H1 (cell line): ENCODE measurements at regions not wholly inside any gene's neighbourhood (a gene's known extent, or its start where the extent isn't known, plus 50 kb on each side); places are given as distances from the start of the nearest gene placed in this dataset.

ENCODE experiments used
- CTCF ChIA-PET: fragments of 300-600 bp; sonication (Branson Sonifier 250); formaldehyde crosslinking; loops from one replicate; lab custom pipeline; 2021; ENCODE audit not compliant: partially characterized antibody; lab: Charles Lee
- POLR2A ChIA-PET: fragments of 300-600 bp; sonication (Branson Sonifier 250); formaldehyde crosslinking; loops from one replicate; lab custom pipeline; 2021; ENCODE audit warnings: inconsistent platforms; ENCODE audit not compliant: partially characterized antibody; lab: Charles Lee
- DNase-seq, 2 experiments: peaks; one replicate each; pipeline versions ENCODE4 v3.0.0 to v3.0.0-alpha.2; 2010 to 2022; ENCODE audit warnings: low spot score in 2 of 2, low read depth in 1 of 2, mixed read lengths in 1 of 2
- FAIRE-seq: peaks from 2 replicates; lab custom pipeline; 2011; peaks lifted over from hg19 to GRCh38; lab: Jason Lieb, UNC
- H2AFZ ChIP-seq: 2 replicates; pipeline ENCODE4 v1.8.1; 2012; ENCODE audit warnings: low read length, inconsistent platforms
- H2AK5ac ChIP-seq: 2 replicates; pipeline ENCODE4 v1.6.1; 2013; ENCODE audit warnings: low read depth, low read length
- H2BK120ac ChIP-seq: replicated peaks from 2 replicates; pipeline ENCODE3; 2013; ENCODE audit warnings: low read depth, low read length, inconsistent platforms
- H2BK12ac ChIP-seq: 2 replicates; pipeline ENCODE4 v1.6.1; 2013; ENCODE audit warnings: low read depth, low read length
- H2BK15ac ChIP-seq: 2 replicates; pipeline ENCODE4 v1.6.1; 2013; ENCODE audit warnings: low read length
- H2BK20ac ChIP-seq: 2 replicates; pipeline ENCODE4 v1.6.1; 2013; ENCODE audit warnings: low read length
- H2BK5ac ChIP-seq: 2 replicates; pipeline ENCODE4 v1.6.1; 2013; ENCODE audit warnings: low read depth, low read length
- H3K14ac ChIP-seq: 2 replicates; pipeline ENCODE4 v1.6.1; 2013; ENCODE audit warnings: inconsistent platforms; ENCODE audit not compliant: insufficient read length
- H3K18ac ChIP-seq: 2 replicates; pipeline ENCODE4 v1.6.1; 2013; ENCODE audit warnings: low read length; ENCODE audit errors: extremely low read depth
- H3K23ac ChIP-seq: 2 replicates; pipeline ENCODE4 v1.6.1; 2013; ENCODE audit warnings: inconsistent platforms; ENCODE audit not compliant: insufficient read length
- H3K23me2 ChIP-seq: 2 replicates; pipeline ENCODE4 v1.6.1; 2013; ENCODE audit warnings: low read depth, low read length
- H3K27ac ChIP-seq: 2 replicates; pipeline ENCODE4 v1.6.1; 2011; ENCODE audit warnings: low read depth, low read length, inconsistent platforms
- H3K27me3 ChIP-seq, 4 experiments: replicated peaks in 1 of 4; 1 replicate in 1 of 4; 2 replicates in 3 of 4; pipeline versions ENCODE4 v1.6.1 to v1.8.1; 2011 to 2013; ENCODE audit warnings: low read length in 3 of 4, mild to moderate bottlenecking in 3 of 4, inconsistent platforms in 2 of 4, mixed read lengths in 2 of 4, moderate library complexity in 1 of 4; ENCODE audit not compliant: control insufficient read depth in 3 of 4, insufficient read depth in 3 of 4; ENCODE audit errors: extremely low read depth in 1 of 4
- H3K36me3 ChIP-seq, 4 experiments: 2 replicates each; pipeline versions ENCODE4 v1.6.1 to v1.8.1; 2011 to 2013; ENCODE audit warnings: mild to moderate bottlenecking in 4 of 4, low read length in 3 of 4, moderate library complexity in 2 of 4, control low read depth in 1 of 4, inconsistent platforms in 1 of 4; ENCODE audit not compliant: insufficient read depth in 4 of 4, control insufficient read depth in 2 of 4
- H3K4ac ChIP-seq: replicated peaks from 2 replicates; pipeline ENCODE3; 2013; ENCODE audit warnings: low read length, low read depth, mixed read lengths, inconsistent platforms; ENCODE audit not compliant: insufficient read length
- H3K4me1 ChIP-seq, 4 experiments: replicated peaks in 1 of 4; 1 replicate in 1 of 4; 2 replicates in 3 of 4; pipeline versions ENCODE4 v1.6.1 to v1.8.1; 2011 to 2013; ENCODE audit warnings: low read length in 3 of 4, inconsistent platforms in 2 of 4, mixed read lengths in 1 of 4; ENCODE audit not compliant: insufficient read depth in 4 of 4, control insufficient read depth in 3 of 4
- H3K4me2 ChIP-seq, 2 experiments: 2 replicates each; pipeline versions ENCODE4 v1.6.1 to v1.8.1; 2011 to 2013; ENCODE audit warnings: low read depth in 2 of 2, low read length in 2 of 2, control low read depth in 1 of 2, inconsistent platforms in 1 of 2, mild to moderate bottlenecking in 1 of 2; ENCODE audit not compliant: insufficient read depth in 1 of 2
- H3K4me3 ChIP-seq, 4 experiments: fragments of 200-600, 300-600 bp in 1 of 4; sonication (generic), shearing (Covaris generic), sonication (Bioruptor Twin) in 1 of 4; 2 replicates each; pipeline versions ENCODE4 v1.5.1 to v1.8.1; 2011 to 2016; ENCODE audit warnings: low read length in 4 of 4, low read depth in 3 of 4, control low read depth in 2 of 4, inconsistent platforms in 2 of 4, mild to moderate bottlenecking in 2 of 4, mixed read lengths in 1 of 4, moderate library complexity in 1 of 4; ENCODE audit not compliant: insufficient read depth in 2 of 4; ENCODE audit errors: extremely low read depth in 1 of 4
- H3K56ac ChIP-seq: replicated peaks from 2 replicates; pipeline ENCODE3; 2013; ENCODE audit warnings: low read depth, mild to moderate bottlenecking, mixed read lengths, low read length, inconsistent platforms; ENCODE audit not compliant: insufficient read length
- H3K79me1 ChIP-seq: 2 replicates; pipeline ENCODE4 v1.6.1; 2013; ENCODE audit warnings: low read depth, low read length, control low read depth
- H3K79me2 ChIP-seq, 2 experiments: 2 replicates each; pipeline versions ENCODE4 v1.6.1 to v1.8.1; 2012 to 2013; ENCODE audit warnings: low read length in 2 of 2, mild to moderate bottlenecking in 2 of 2, inconsistent platforms in 1 of 2; ENCODE audit not compliant: insufficient read depth in 2 of 2, control insufficient read depth in 1 of 2
- H3K9ac ChIP-seq, 4 experiments: replicated peaks in 1 of 4; 1 replicate in 1 of 4; 2 replicates in 3 of 4; pipeline versions ENCODE4 v1.6.1 to v1.8.1; 2011 to 2013; ENCODE audit warnings: low read depth in 3 of 4, low read length in 3 of 4, control low read depth in 2 of 4, mild to moderate bottlenecking in 2 of 4, moderate library complexity in 2 of 4, inconsistent platforms in 1 of 4; ENCODE audit errors: extremely low read depth in 1 of 4
- H3K9me3 ChIP-seq, 2 experiments: 2 replicates each; pipeline versions ENCODE4 v1.6.1 to v1.8.1; 2012 to 2013; ENCODE audit warnings: mild to moderate bottlenecking in 2 of 2, moderate library complexity in 2 of 2, control low read depth in 1 of 2, inconsistent platforms in 1 of 2, low read depth in 1 of 2, low read length in 1 of 2, mixed read lengths in 1 of 2; ENCODE audit not compliant: insufficient read depth in 2 of 2
- H4K20me1 ChIP-seq, 2 experiments: replicated peaks in 1 of 2; 2 replicates each; pipeline versions ENCODE3 to v1.8.1; 2011 to 2013; ENCODE audit warnings: inconsistent platforms in 2 of 2, low read length in 2 of 2, mild to moderate bottlenecking in 1 of 2; ENCODE audit not compliant: insufficient read depth in 2 of 2, control insufficient read depth in 1 of 2
- H4K5ac ChIP-seq: 2 replicates; pipeline ENCODE4 v1.6.1; 2013; ENCODE audit warnings: low read length, low read depth, mixed read lengths, inconsistent platforms; ENCODE audit not compliant: insufficient read length
- H4K8ac ChIP-seq: 2 replicates; pipeline ENCODE4 v1.8.0; 2013; ENCODE audit warnings: mild to moderate bottlenecking, moderate library complexity, low read length, inconsistent platforms; ENCODE audit not compliant: insufficient read depth; ENCODE audit errors: extremely low read depth
- H4K91ac ChIP-seq: replicated peaks from 2 replicates; pipeline ENCODE3; 2013; ENCODE audit warnings: low read length, mixed read lengths, inconsistent platforms; ENCODE audit not compliant: insufficient read length
- ASH2L ChIP-seq: fragments of 200-600, 300-600 bp; sonication (generic); IDR thresholded peaks from one replicate; pipeline ENCODE4 v1.7.1; 2017; ENCODE audit warnings: low read length
- CEBPB ChIP-seq: IDR thresholded peaks from 2 replicates; pipeline ENCODE4 v1.6.1; 2012; ENCODE audit warnings: low read depth, low read length
- CHD2 ChIP-seq: IDR thresholded peaks from 2 replicates; pipeline ENCODE4 v1.6.1; 2012; ENCODE audit warnings: low read length, improper control_type of control experiment
- CTCF ChIP-seq, 3 experiments: IDR thresholded peaks; 1 replicate in 2 of 3; 2 replicates in 1 of 3; pipeline versions ENCODE4 v1.5.1 to v1.6.1; 2011; ENCODE audit warnings: low read length in 3 of 3, mild to moderate bottlenecking in 3 of 3, inconsistent platforms in 2 of 3, low read depth in 1 of 3, moderate library complexity in 1 of 3; ENCODE audit not compliant: insufficient read depth in 1 of 3; ENCODE audit errors: control extremely low read depth in 1 of 3
- EGR1 ChIP-seq: IDR thresholded peaks from 2 replicates; pipeline ENCODE4 v1.6.1; 2011; ENCODE audit warnings: low read depth, low read length, borderline replicate concordance
- GTF2F1 ChIP-seq: IDR thresholded peaks from 2 replicates; pipeline ENCODE4 v1.6.1; 2012; ENCODE audit warnings: low read depth, low read length, improper control_type of control experiment, borderline replicate concordance
- HDAC6 ChIP-seq: IDR thresholded peaks from one replicate; pipeline ENCODE4 v1.7.1; 2012; ENCODE audit warnings: low read depth, mild to moderate bottlenecking, inconsistent platforms, low read length, moderate library complexity
- KDM1A ChIP-seq: fragments of 200-600, 300-600 bp; sonication (generic); IDR thresholded peaks from 2 replicates; pipeline ENCODE4 v1.7.1; 2016; ENCODE audit warnings: mild to moderate bottlenecking, low read length, borderline replicate concordance
- POLR2AphosphoS5 ChIP-seq: IDR thresholded peaks from 2 replicates; pipeline ENCODE4 v1.6.1; 2011; ENCODE audit warnings: low read depth, low read length
- POU5F1 ChIP-seq: IDR thresholded peaks from 2 replicates; pipeline ENCODE4 v1.6.1; 2011; ENCODE audit warnings: low read depth, mild to moderate bottlenecking, low read length, moderate library complexity
- RAD21 ChIP-seq, 2 experiments: IDR thresholded peaks in 1 of 2; conservative IDR thresholded peaks in 1 of 2; 2 replicates each; pipeline ENCODE4 v1.6.1; 2011; ENCODE audit warnings: low read depth in 2 of 2, low read length in 2 of 2, improper control_type of control experiment in 1 of 2, inconsistent platforms in 1 of 2, mild to moderate bottlenecking in 1 of 2, moderate library complexity in 1 of 2
- SIN3A ChIP-seq, 2 experiments: IDR thresholded peaks in 1 of 2; conservative IDR thresholded peaks in 1 of 2; 2 replicates each; pipeline ENCODE4 v1.6.1; 2011 to 2012; ENCODE audit warnings: low read length in 2 of 2, improper control_type of control experiment in 1 of 2, low read depth in 1 of 2, mild to moderate bottlenecking in 1 of 2
- SP4 ChIP-seq: IDR thresholded peaks from 2 replicates; pipeline ENCODE4 v1.6.1; 2012; ENCODE audit warnings: low read length, inconsistent platforms
- WGBS, 2 experiments: shearing (Covaris generic) in 1 of 2; methylation state at CpG; one replicate each; pipeline versions ENCODE4 v1.1.6 to v1.1.7; 2013 to 2015; ENCODE audit warnings: low lambda C conversion rate in 2 of 2, mixed read lengths in 2 of 2, inconsistent platforms in 1 of 2, low coverage in 1 of 2, missing lambda C conversion rate in 1 of 2; ENCODE audit not compliant: insufficient replicate concordance in 2 of 2, insufficient coverage in 1 of 2, insufficient read length in 1 of 2; ENCODE audit errors: extremely low coverage in 1 of 2, missing lambda C conversion rate in 1 of 2; 5-methylcytosine and 5-hydroxymethylcytosine counted together

GRCh38 chr5:117590944-117591343, 1016.3 kb upstream of the SEMA6A start:
- POLR2A ChIA-PET, result no interaction called here
- CTCF ChIA-PET, result interaction anchor here (0.6 to 1.5 kb wide), 14 partner anchors 10 to 1016 kb away, joined by 3 to 6 read pairs (median 3); no protein-coding TSS in a partner anchor
- FAIRE-seq, result peak; percentile 48

More at GRCh38 chr5:117590944-117591343, 1016.3 kb upstream of the SEMA6A start:
- H3K18ac ChIP-seq, result no peak overlapping the region
- no peak overlapping the region for H2BK120ac ChIP-seq
- no peak overlapping the region for H4K91ac ChIP-seq
- H3K23me2 ChIP-seq, result no peaks in the 10 kb centered on the region
- no peak overlapping the region for H3K4ac ChIP-seq
- no peaks in the 10 kb centered on the region for H3K79me2 ChIP-seq
- H3K9ac ChIP-seq, result no peak overlapping the region
- H4K5ac ChIP-seq, result no peak overlapping the region
- no peak for DNase-seq
- no peak overlapping the region for H4K8ac ChIP-seq
- no peaks in the 10 kb centered on the region for H4K20me1 ChIP-seq
- H3K27ac ChIP-seq, result no peak overlapping the region
- no peak overlapping the region for H2AK5ac ChIP-seq
- H3K4me2 ChIP-seq, result no peak overlapping the region
- H2AFZ ChIP-seq, result no peak overlapping the region
- H3K23ac ChIP-seq, result no peak overlapping the region
- 32% methylated on average over 1 of the region's 1 CpG; no CpG with 5 or more reads in 1 of the 2 experiments for WGBS, 2 experiments
- no peak for TF ChIP-seq CHD2
- TF ChIP-seq GTF2F1, result no peak
- no peak for TF ChIP-seq EGR1
- TF ChIP-seq ASH2L, result no peak
- no peak for TF ChIP-seq KDM1A
- TF ChIP-seq POU5F1, result no peak
- TF ChIP-seq HDAC6, result no peak
- peak in 2 of 3 experiments; percentile 30 to 56; a peak in 2 of 4 replicates for TF ChIP-seq CTCF (IDR thresholded peaks at IDR 0.05; ENCODE audit: control extremely low read depth in 1 of 3, insufficient read depth in 1 of 3, low read depth in 1 of 3, low read length in 3 of 3)
- peak; percentile 77 to 79 for TF ChIP-seq RAD21 (IDR thresholded peaks at IDR 0.05 in 1 of 2, conservative IDR thresholded peaks at IDR 0.05 in 1 of 2; ENCODE audit: low read depth in 2 of 2, low read length in 2 of 2)
- TF ChIP-seq CEBPB, result no peak
- TF ChIP-seq SIN3A (conservative IDR thresholded peaks at IDR 0.05 in 1 of 2, IDR thresholded peaks at IDR 0.05 in 1 of 2; ENCODE audit: low read depth in 1 of 2, low read length in 2 of 2), result no peak
- TF ChIP-seq POLR2AphosphoS5, result no peak
- TF ChIP-seq SP4, result no peak
- TF ChIP-seq, all 59 proteins: peak for 2
- no peak overlapping the region for H3K14ac ChIP-seq
- no peak overlapping the region for H2BK15ac ChIP-seq
- no peaks in the 10 kb centered on the region for H3K36me3 ChIP-seq
- no peak overlapping the region for H2BK12ac ChIP-seq
- H3K79me1 ChIP-seq, result no peaks in the 10 kb centered on the region
- H3K9me3 ChIP-seq, result no peaks in the 10 kb centered on the region
- H3K4me1 ChIP-seq, result peaks cover 0 to 4% (median 0%) of the 10 kb centered on the region in 4 experiments; a peak in 1 of 7 replicates
- no peaks in the 10 kb centered on the region for H3K27me3 ChIP-seq
- H3K4me3 ChIP-seq, result no peak overlapping the region
- H3K56ac ChIP-seq, result no peak overlapping the region
- H2BK5ac ChIP-seq, result no peak overlapping the region
- no peak overlapping the region for H2BK20ac ChIP-seq
